Neural progenitor cell (in vitro differentiated cells): ENCODE measurements at regions not wholly inside any gene's neighbourhood (a gene's known extent, or its start where the extent isn't known, plus 50 kb on each side); places are given as distances from the start of the nearest gene placed in this dataset.

Experiments
- EZH2 ChIP-seq: fragments of 200-600 bp; sonication (generic); IDR thresholded peaks from 2 replicates; pipeline ENCODE4 v1.6.1; 2017; ENCODE audit warnings: antibody characterized with exemption, mild to moderate bottlenecking, moderate library complexity
- TF ChIP-seq, protein P1 (sequence below): fragments of 200-600 bp; sonication (generic); IDR thresholded peaks from 2 replicates; pipeline ENCODE4 v1.5.1; 2017; ENCODE audit warnings: antibody characterized with exemption, mild to moderate bottlenecking

DNA sequence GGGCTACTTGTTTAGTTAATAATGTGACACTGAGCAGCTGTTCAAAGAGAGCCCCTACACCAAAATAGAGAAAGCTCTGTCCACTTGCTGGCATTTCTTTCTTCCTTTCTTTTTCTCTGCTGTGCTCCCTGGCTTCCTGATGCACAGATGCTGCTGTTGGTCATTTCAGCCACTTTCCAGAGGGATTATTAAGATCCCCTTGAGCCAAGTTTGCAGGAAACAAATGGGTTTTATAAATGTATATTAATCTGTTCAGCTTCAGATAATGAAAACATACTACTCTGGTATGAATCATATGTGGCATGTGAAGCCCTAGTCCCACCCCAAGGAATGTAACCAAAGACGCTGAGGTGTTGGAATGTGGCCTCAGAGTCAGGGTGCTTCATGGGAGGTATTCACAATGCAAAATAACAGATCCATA is 638.2 kb upstream of the FZD8 start:
- TF ChIP-seq, protein P1, sequence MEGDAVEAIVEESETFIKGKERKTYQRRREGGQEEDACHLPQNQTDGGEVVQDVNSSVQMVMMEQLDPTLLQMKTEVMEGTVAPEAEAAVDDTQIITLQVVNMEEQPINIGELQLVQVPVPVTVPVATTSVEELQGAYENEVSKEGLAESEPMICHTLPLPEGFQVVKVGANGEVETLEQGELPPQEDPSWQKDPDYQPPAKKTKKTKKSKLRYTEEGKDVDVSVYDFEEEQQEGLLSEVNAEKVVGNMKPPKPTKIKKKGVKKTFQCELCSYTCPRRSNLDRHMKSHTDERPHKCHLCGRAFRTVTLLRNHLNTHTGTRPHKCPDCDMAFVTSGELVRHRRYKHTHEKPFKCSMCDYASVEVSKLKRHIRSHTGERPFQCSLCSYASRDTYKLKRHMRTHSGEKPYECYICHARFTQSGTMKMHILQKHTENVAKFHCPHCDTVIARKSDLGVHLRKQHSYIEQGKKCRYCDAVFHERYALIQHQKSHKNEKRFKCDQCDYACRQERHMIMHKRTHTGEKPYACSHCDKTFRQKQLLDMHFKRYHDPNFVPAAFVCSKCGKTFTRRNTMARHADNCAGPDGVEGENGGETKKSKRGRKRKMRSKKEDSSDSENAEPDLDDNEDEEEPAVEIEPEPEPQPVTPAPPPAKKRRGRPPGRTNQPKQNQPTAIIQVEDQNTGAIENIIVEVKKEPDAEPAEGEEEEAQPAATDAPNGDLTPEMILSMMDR = no peak
- TF ChIP-seq EZH2 = no peak
